GM23248 (cell line): ENCODE measurements at regions not wholly inside any gene's neighbourhood (a gene's known extent, or its start where the extent isn't known, plus 50 kb on each side); places are given as distances from the start of the nearest gene placed in this dataset.

Experiments used
- DNase-seq: peaks from one replicate; pipeline ENCODE4 v3.0.0-alpha.2; 2015
- H2AFZ ChIP-seq: fragments of 200-600 bp; sonication (generic); 2 replicates; pipeline ENCODE4 v1.6.1; 2016; ENCODE audit warnings: antibody characterized with exemption
- H3F3A ChIP-seq: fragments of 200-600 bp; sonication (generic); 2 replicates; pipeline ENCODE4 v1.6.1; 2016; ENCODE audit warnings: mild to moderate bottlenecking, antibody characterized with exemption, mixed run types; ENCODE audit not compliant: insufficient read depth
- H3K27ac ChIP-seq: fragments of 200-600 bp; sonication (generic); 2 replicates; pipeline ENCODE4 v1.5.1; 2016; ENCODE audit warnings: mild to moderate bottlenecking
- H3K27me3 ChIP-seq: fragments of 200-600 bp; sonication (generic); replicated peaks from 2 replicates; pipeline ENCODE4 v1.6.1; 2016; ENCODE audit warnings: mild to moderate bottlenecking; ENCODE audit not compliant: insufficient read depth
- H3K36me3 ChIP-seq: fragments of 200-600 bp; sonication (generic); 2 replicates; pipeline ENCODE4 v1.6.1; 2016; ENCODE audit warnings: low read depth, mild to moderate bottlenecking
- H3K4me1 ChIP-seq: fragments of 200-600 bp; sonication (generic); 2 replicates; pipeline ENCODE4 v1.6.1; 2016; ENCODE audit warnings: mild to moderate bottlenecking; ENCODE audit not compliant: insufficient read depth
- H3K4me2 ChIP-seq: fragments of 200-600 bp; sonication (generic); one replicate; pipeline ENCODE4 v1.6.1; 2016; ENCODE audit warnings: mild to moderate bottlenecking; ENCODE audit not compliant: unreplicated experiment
- H3K4me3 ChIP-seq: fragments of 200-600 bp; sonication (generic); 2 replicates; pipeline ENCODE4 v1.5.1; 2016; ENCODE audit warnings: mild to moderate bottlenecking
- H3K79me2 ChIP-seq: fragments of 200-600 bp; sonication (generic); 2 replicates; pipeline ENCODE4 v1.6.1; 2016; ENCODE audit warnings: mild to moderate bottlenecking; ENCODE audit not compliant: insufficient read depth
- H3K9ac ChIP-seq: fragments of 200-600 bp; sonication (generic); 2 replicates; pipeline ENCODE4 v1.6.1; 2016; ENCODE audit warnings: mild to moderate bottlenecking
- H3K9me2 ChIP-seq: fragments of 200-600 bp; sonication (generic); 2 replicates; pipeline ENCODE4 v1.6.1; 2016; ENCODE audit warnings: mixed run types, mild to moderate bottlenecking, moderate library complexity; ENCODE audit not compliant: insufficient read depth
- H3K9me3 ChIP-seq: fragments of 200-600 bp; sonication (generic); one replicate; pipeline ENCODE4 v1.6.1; 2017; ENCODE audit warnings: low read depth
- H4K20me1 ChIP-seq: fragments of 200-600 bp; sonication (generic); 2 replicates; pipeline ENCODE4 v1.6.0; 2016; ENCODE audit not compliant: insufficient read depth
- EZH2 ChIP-seq: fragments of 200-600 bp; sonication (generic); IDR thresholded peaks from 2 replicates; pipeline ENCODE4 v1.6.1; 2018; ENCODE audit warnings: antibody characterized with exemption, mild to moderate bottlenecking; ENCODE audit not compliant: insufficient read depth, poor library complexity, severe bottlenecking
- EZH2phosphoT487 ChIP-seq: fragments of 200-600 bp; sonication (generic); IDR thresholded peaks from 2 replicates; pipeline ENCODE4 v1.6.1; 2018; ENCODE audit warnings: antibody characterized with exemption, moderate library complexity, mild to moderate bottlenecking, low read depth; ENCODE audit not compliant: insufficient read depth
- WGBS, 2 experiments: methylation state at CpG; one replicate each; pipeline ENCODE4 v1.1.6; 2015 to 2017; ENCODE audit warnings: low lambda C conversion rate in 2 of 2, low coverage in 1 of 2; ENCODE audit errors: missing lambda C conversion rate in 2 of 2; 5-methylcytosine and 5-hydroxymethylcytosine counted together
- in situ Hi-C: fragments of 300-500 bp; cut with MboI; formaldehyde crosslinking; loops from 2 replicates; pipeline ENCODE4 v1.15.0; 2020

GRCh38 chr22:27406389-27406861 is 395.1 kb downstream of the MN1 start:
- TF ChIP-seq EZH2: no peak
- TF ChIP-seq EZH2phosphoT487: no peak
- WGBS, 2 experiments: 100% methylated on average over 2 of the region's 2 CpGs
- peak; percentile 23 for DNase-seq

GRCh38 chr22:27407369-27407985 is 394.1 kb downstream of the MN1 start:
- Histone ChIP-seq H3K9ac (no peak overlapping the region), H3K36me3 (no peaks in the 10 kb centered on the region), H3K4me3 (no peak overlapping the region), H3K27ac (no peak overlapping the region), H4K20me1 (no peaks in the 10 kb centered on the region), H3K79me2 (no peaks in the 10 kb centered on the region), H3F3A (no peaks in the 10 kb centered on the region), H3K27me3 (no peaks in the 10 kb centered on the region), H3K4me1 (no peaks in the 10 kb centered on the region), H2AFZ (no peak overlapping the region), H3K4me2 (no peak overlapping the region), H3K9me3 (no peaks in the 10 kb centered on the region), H3K9me2 (no peaks in the 10 kb centered on the region)
- in situ Hi-C loops: loop anchor here (10.0 kb wide), 1 partner anchor 397 kb away; the partner anchor contains the start of gene MN1
- 89 to 97% methylated on average over 13 to 14 of the region's 14 CpGs for WGBS, 2 experiments
- DNase-seq: no peak
- TF ChIP-seq EZH2: no peak
- TF ChIP-seq EZH2phosphoT487: no peak

More at GRCh38 chr22:27406389-27406861, 395.1 kb downstream of the MN1 start:
- Histone ChIP-seq H3K27ac (no peak overlapping the region), H3K4me3 (no peak overlapping the region), H3K79me2 (no peaks in the 10 kb centered on the region), H3K4me2 (no peak overlapping the region), H3K4me1 (no peaks in the 10 kb centered on the region), H3K36me3 (no peaks in the 10 kb centered on the region), H3K9me2 (no peaks in the 10 kb centered on the region), H3K27me3 (no peaks in the 10 kb centered on the region), H4K20me1 (no peaks in the 10 kb centered on the region), H3K9me3 (no peaks in the 10 kb centered on the region), H2AFZ (no peak overlapping the region), H3K9ac (no peak overlapping the region), H3F3A (peaks cover 5% of the 10 kb centered on the region)
- in situ Hi-C loops: loop anchor here (10.0 kb wide), 1 partner anchor 398 kb away; the partner anchor contains the start of gene MN1

GRCh38 chr22:27408068-27408467 is 393.5 kb downstream of the MN1 start:
- in situ Hi-C loops: loop anchor here (10.0 kb wide), 1 partner anchor 397 kb away; the partner anchor contains the start of gene MN1
- Histone ChIP-seq H3K9me2 (no peaks in the 10 kb centered on the region), H3K4me1 (no peaks in the 10 kb centered on the region), H2AFZ (no peak overlapping the region), H3F3A (no peaks in the 10 kb centered on the region), H3K27ac (no peak overlapping the region), H4K20me1 (no peaks in the 10 kb centered on the region), H3K36me3 (no peaks in the 10 kb centered on the region), H3K79me2 (no peaks in the 10 kb centered on the region), H3K9me3 (no peaks in the 10 kb centered on the region), H3K9ac (no peak overlapping the region), H3K4me3 (no peak overlapping the region), H3K4me2 (no peak overlapping the region), H3K27me3 (no peaks in the 10 kb centered on the region)
- TF ChIP-seq EZH2 (no peak), EZH2phosphoT487 (no peak)
- no peak for DNase-seq
- WGBS, 2 experiments: 97 to 100% methylated on average over 2 of the region's 2 CpGs

- no peak overlapping the region for H3K9ac ChIP-seq
- in situ Hi-C loops: loop anchor here (10.0 kb wide), 1 partner anchor 396 kb away; the partner anchor contains the start of gene MN1
- H3K4me2 ChIP-seq: no peak overlapping the region
Observed at GRCh38 chr22:27409299-27409698, 392.3 kb downstream of the MN1 start.

More at GRCh38 chr22:27409299-27409698, 392.3 kb downstream of the MN1 start:
- no peaks in the 10 kb centered on the region for H3K36me3 ChIP-seq
- no peak overlapping the region for H3K4me3 ChIP-seq
- H3K27me3 ChIP-seq: no peaks in the 10 kb centered on the region
- H3K9me3 ChIP-seq: no peaks in the 10 kb centered on the region
- H4K20me1 ChIP-seq: no peaks in the 10 kb centered on the region
- H3K9me2 ChIP-seq: no peaks in the 10 kb centered on the region
- no peaks in the 10 kb centered on the region for H3K79me2 ChIP-seq
- no peak for DNase-seq
- no peak overlapping the region for H3K27ac ChIP-seq
- no peak overlapping the region for H2AFZ ChIP-seq
- no peaks in the 10 kb centered on the region for H3K4me1 ChIP-seq
- TF ChIP-seq EZH2 (no peak), EZH2phosphoT487 (no peak)
- H3F3A ChIP-seq: no peaks in the 10 kb centered on the region
- WGBS, 2 experiments: 85 to 86% methylated on average over 11 of the region's 11 CpGs
